Skin epidermis (tissue), 12 donors: ENCODE measurements at regions not wholly inside any gene's neighbourhood (a gene's known extent, or its start where the extent isn't known, plus 50 kb on each side); places are given as distances from the start of the nearest gene placed in this dataset.

Experiments
- H3K27ac ChIP-seq, 21 experiments: fragments of 200-600 bp; sonication (generic) in 11 of 21; one replicate each; pipeline ENCODE4 v1.5.0; 2020; ENCODE audit warnings: mild to moderate bottlenecking in 3 of 21, inconsistent platforms in 2 of 21, moderate library complexity in 2 of 21
- H3K4me3 ChIP-seq, 7 experiments: fragments of 200-600 bp; sonication (generic) in 2 of 7; one replicate each; pipeline ENCODE4 v1.5.0; 2020; ENCODE audit warnings: inconsistent platforms in 2 of 7, mild to moderate bottlenecking in 2 of 7, moderate library complexity in 1 of 7

GRCh38 chr11:43545610-43546009, 134.9 kb upstream of the HSD17B12 start:
- Histone ChIP-seq H3K4me3 (no peak overlapping the region), H3K27ac (no peak overlapping the region)

- H3K4me3 ChIP-seq: peak overlapping the region in 1 of 7 experiments; percentile 18
- H3K27ac ChIP-seq: no peak overlapping the region
Measured at GRCh38 chr11:43546561-43547429, 133.7 kb upstream of the HSD17B12 start.

GRCh38 chr11:43547430-43547831, 133.1 kb upstream of the HSD17B12 start:
- peak overlapping the region in 2 of 7 experiments; percentile 18 to 26 for H3K4me3 ChIP-seq
- no peak overlapping the region for H3K27ac ChIP-seq

GRCh38 chr11:43547889-43548381, 132.6 kb upstream of the HSD17B12 start:
- Histone ChIP-seq H3K27ac (no peak overlapping the region), H3K4me3 (peak overlapping the region in 2 of 7 experiments; percentile 18 to 26)

GRCh38 chr11:43548916-43549315, 131.6 kb upstream of the HSD17B12 start:
- H3K27ac ChIP-seq: no peak overlapping the region
- no peak overlapping the region for H3K4me3 ChIP-seq

- H3K27ac ChIP-seq: no peak overlapping the region
- no peak overlapping the region for H3K4me3 ChIP-seq
Measured at GRCh38 chr11:43549624-43550023, 130.9 kb upstream of the HSD17B12 start.

GRCh38 chr11:43550714-43551113, 129.8 kb upstream of the HSD17B12 start:
- H3K4me3 ChIP-seq: no peak overlapping the region
- H3K27ac ChIP-seq: no peak overlapping the region

GRCh38 chr11:43554148-43554473, 126.4 kb upstream of the HSD17B12 start:
- Histone ChIP-seq H3K4me3 (no peak overlapping the region), H3K27ac (no peak overlapping the region)

- H3K27ac ChIP-seq: no peak overlapping the region
- no peak overlapping the region for H3K4me3 ChIP-seq
Measured at GRCh38 chr11:43555186-43555585, 125.4 kb upstream of the HSD17B12 start.

GRCh38 chr11:43555816-43556611, 124.5 kb upstream of the HSD17B12 start:
- H3K4me3 ChIP-seq: no peak overlapping the region
- no peak overlapping the region for H3K27ac ChIP-seq

GRCh38 chr11:43556612-43557375, 123.7 kb upstream of the HSD17B12 start:
- Histone ChIP-seq H3K27ac (no peak overlapping the region), H3K4me3 (no peak overlapping the region)

GRCh38 chr11:43557553-43558110, 122.9 kb upstream of the HSD17B12 start:
- Histone ChIP-seq H3K27ac (no peak overlapping the region), H3K4me3 (no peak overlapping the region)

GRCh38 chr11:43558146-43558545, 122.4 kb upstream of the HSD17B12 start:
- H3K27ac ChIP-seq: no peak overlapping the region
- no peak overlapping the region for H3K4me3 ChIP-seq

GRCh38 chr11:43558556-43559127, 121.9 kb upstream of the HSD17B12 start:
- H3K4me3 ChIP-seq: no peak overlapping the region
- H3K27ac ChIP-seq: no peak overlapping the region

- Histone ChIP-seq H3K4me3 (no peak overlapping the region), H3K27ac (no peak overlapping the region)
Measured at GRCh38 chr11:43561832-43562231, 118.7 kb upstream of the HSD17B12 start.

- H3K4me3 ChIP-seq: no peak overlapping the region
- H3K27ac ChIP-seq: no peak overlapping the region
Measured at GRCh38 chr11:43567396-43567975, 113.1 kb upstream of the HSD17B12 start.

GRCh38 chr11:43573233-43573632, 107.3 kb upstream of the HSD17B12 start:
- no peak overlapping the region for H3K27ac ChIP-seq
- H3K4me3 ChIP-seq: no peak overlapping the region

GRCh38 chr11:43573873-43574272, 106.7 kb upstream of the HSD17B12 start:
- no peak overlapping the region for H3K27ac ChIP-seq
- H3K4me3 ChIP-seq: no peak overlapping the region

- no peak overlapping the region for H3K4me3 ChIP-seq
- H3K27ac ChIP-seq: no peak overlapping the region
Measured at GRCh38 chr11:43574411-43574810, 106.1 kb upstream of the HSD17B12 start.
